IgD-negative memory B cell (primary cell): ENCODE measurements at regions not wholly inside any gene's neighbourhood (a gene's known extent, or its start where the extent isn't known, plus 50 kb on each side); places are given as distances from the start of the nearest gene placed in this dataset.
"Not testable (repeated sequence)": the region's sequence is repeated elsewhere in the genome, so short reads cannot be mapped to it uniquely, and the experiment has no call there.

Source experiments
- H3K27ac Mint-ChIP-seq, 3 donors: one replicate each; pipeline ENCODE4 v1.8.0; 2020 to 2022; ENCODE audit warnings: mild to moderate bottlenecking in 3 of 3, mixed read lengths in 3 of 3, moderate library complexity in 1 of 3
- H3K27me3 Mint-ChIP-seq: one replicate; pipeline ENCODE4 v1.8.0; 2021; ENCODE audit warnings: mixed read lengths
- H3K36me3 Mint-ChIP-seq: one replicate; pipeline ENCODE4 v1.8.0; 2020; ENCODE audit warnings: mild to moderate bottlenecking, mixed read lengths
- H3K4me1 Mint-ChIP-seq, 3 donors: one replicate each; pipeline ENCODE4 v1.8.0; 2020 to 2022; ENCODE audit warnings: mixed read lengths in 3 of 3, mild to moderate bottlenecking in 1 of 3
- H3K4me3 Mint-ChIP-seq, 4 donors: one replicate each; pipeline ENCODE4 v1.8.0; 2020 to 2022; ENCODE audit warnings: mild to moderate bottlenecking in 4 of 4, mixed read lengths in 4 of 4, moderate library complexity in 3 of 4
- H3K9me3 Mint-ChIP-seq, 3 donors: one replicate each; pipeline ENCODE4 v1.8.0; 2020 to 2021; ENCODE audit warnings: mixed read lengths in 3 of 3, mild to moderate bottlenecking in 1 of 3

DNA sequence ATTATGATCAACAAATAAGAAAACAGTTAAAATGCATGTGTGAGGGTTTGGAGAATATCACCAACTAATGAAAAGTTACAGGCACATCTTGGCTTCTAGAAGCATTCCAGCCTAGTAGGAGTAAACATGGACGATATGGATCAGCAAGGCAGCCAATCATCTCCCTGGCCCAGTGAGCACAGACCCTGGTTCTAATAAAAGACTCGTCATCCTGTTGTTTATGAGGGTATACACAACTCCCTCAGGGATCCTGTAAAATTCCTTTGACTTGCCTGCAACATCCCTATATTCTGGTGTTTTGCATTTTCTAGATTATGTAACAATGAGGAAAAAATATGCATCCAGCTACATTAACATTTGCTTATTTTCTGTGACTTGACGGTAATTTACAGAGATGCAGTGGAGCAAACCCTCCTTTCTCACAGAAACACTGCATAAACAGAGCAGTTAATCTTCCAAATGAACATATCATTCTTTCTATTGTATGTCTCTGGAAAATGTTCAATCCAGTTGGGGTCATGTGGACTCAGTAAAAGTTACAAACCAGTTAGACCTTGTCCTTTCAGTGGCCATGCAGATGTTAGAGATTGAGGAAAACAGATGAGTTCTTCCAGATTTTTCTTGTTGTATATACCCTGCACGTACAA is 88.9 kb upstream of the NDP start:
- Mint-ChIP-seq H3K4me3 (no peak overlapping the region), H3K27me3 (peaks cover 3% of the 10 kb centered on the region), H3K9me3 (peaks cover 3 to 5% (median 3%) of the 10 kb centered on the region in 3 donors), H3K36me3 (no peaks in the 10 kb centered on the region), H3K27ac (no peak overlapping the region), H3K4me1 (no peaks in the 10 kb centered on the region)

DNA sequence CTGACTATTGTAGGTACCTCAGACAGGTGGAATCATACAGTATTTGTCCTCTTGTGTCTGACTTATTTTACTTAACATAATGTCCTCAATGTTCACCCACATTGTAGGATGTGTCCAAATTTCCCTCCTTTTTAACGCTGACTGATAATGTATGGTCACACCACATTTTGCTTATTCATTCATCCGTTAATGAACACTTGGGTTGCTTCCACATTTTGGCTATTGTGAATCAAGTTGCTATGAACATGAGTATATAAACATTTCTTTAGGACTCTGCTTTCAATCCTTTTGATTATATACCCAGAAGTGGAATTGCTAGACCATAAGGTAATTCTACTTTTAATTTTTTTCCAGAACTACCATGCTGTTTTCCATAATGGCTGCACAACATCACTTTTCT is 87.0 kb upstream of the NDP start:
- Mint-ChIP-seq H3K4me1 (no peaks in the 10 kb centered on the region), H3K27me3 (peaks cover 6% of the 10 kb centered on the region), H3K4me3 (no peak overlapping the region), H3K36me3 (no peaks in the 10 kb centered on the region), H3K9me3 (peaks cover 0 to 5% (median 3%) of the 10 kb centered on the region in 3 donors), H3K27ac (no peak overlapping the region)

DNA sequence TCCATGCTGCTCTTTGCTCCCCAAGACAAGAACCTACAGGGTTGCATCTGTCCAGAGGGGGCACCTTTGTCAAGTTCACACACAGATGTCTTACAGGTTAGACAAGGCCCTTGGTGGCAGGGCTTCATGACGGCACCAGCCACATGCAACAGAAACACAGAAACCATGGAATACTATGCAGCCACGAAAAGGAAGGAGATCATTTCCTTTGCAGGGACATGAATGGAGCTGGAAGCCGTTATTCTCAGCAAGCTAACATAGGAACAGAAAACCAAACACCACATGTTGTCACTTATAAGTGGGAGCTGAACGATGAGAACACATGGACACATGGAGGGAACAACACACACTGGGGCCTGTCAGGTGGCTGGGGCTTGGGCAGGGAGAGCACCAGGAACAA is 85.1 kb upstream of the NDP start:
- H3K27ac Mint-ChIP-seq: no peak overlapping the region
- no peaks in the 10 kb centered on the region for H3K4me1 Mint-ChIP-seq
- no peak overlapping the region for H3K4me3 Mint-ChIP-seq
- H3K27me3 Mint-ChIP-seq: peaks cover 11% of the 10 kb centered on the region
- peaks cover 0 to 6% (median 3%) of the 10 kb centered on the region in 3 donors for H3K9me3 Mint-ChIP-seq
- H3K36me3 Mint-ChIP-seq: no peaks in the 10 kb centered on the region

DNA sequence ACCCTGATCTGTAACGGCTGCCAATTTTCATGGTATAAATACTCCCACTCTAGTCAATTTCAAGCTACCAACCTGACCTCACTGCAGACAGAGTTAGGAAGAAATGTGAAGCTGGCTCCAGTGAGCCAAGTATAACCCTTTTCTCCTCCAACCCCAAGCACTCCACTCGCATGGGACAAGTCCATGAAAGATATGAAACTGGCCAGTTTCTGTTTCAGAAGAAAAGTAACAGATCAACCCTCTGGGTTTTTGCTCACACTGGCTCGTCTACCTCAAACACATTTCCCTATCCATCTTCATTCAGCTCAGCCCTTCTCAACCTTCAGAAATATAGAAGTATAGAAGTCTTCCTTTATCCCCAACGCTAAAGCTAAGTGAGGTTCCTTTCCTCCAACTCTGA is 82.4 kb upstream of the NDP start:
- no peaks in the 10 kb centered on the region for H3K4me1 Mint-ChIP-seq
- H3K27ac Mint-ChIP-seq: no peak overlapping the region
- H3K9me3 Mint-ChIP-seq: peaks cover 0 to 7% (median 3%) of the 10 kb centered on the region in 3 donors
- H3K27me3 Mint-ChIP-seq: peaks cover 11% of the 10 kb centered on the region
- H3K36me3 Mint-ChIP-seq: no peaks in the 10 kb centered on the region
- no peak overlapping the region for H3K4me3 Mint-ChIP-seq

DNA sequence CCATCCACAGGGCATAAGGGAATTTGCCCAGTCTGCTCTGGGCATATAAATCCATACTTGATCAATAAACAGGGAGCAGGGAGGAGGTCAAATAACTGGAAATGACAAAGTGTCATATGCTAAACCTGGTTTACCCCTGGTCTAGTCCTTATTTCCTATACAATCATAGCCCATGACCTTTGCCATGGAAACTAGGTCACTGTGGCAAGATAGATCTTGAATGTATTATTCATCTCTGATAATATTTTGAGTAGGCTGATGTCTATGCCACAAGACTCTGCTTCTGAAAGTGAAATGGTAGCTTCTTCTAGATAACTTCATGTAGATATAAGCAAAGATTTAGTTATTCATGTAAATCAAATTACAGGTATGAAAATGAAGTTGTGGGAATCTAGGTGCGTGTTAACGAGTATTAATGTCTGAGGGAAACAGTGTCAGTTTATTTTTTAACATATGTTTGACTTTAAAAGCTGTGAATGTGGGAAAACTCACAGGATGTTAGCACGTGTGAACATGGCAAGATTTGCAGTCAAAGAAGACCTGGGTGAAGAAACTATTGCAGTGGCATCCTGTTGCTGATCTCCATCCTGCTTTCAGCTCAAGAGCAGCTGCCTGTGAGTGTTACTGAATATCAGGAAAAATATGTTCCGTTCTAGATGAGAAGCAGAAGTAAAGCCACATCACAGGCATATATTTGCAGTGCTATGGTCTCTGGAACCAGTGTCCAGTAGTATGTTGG is 81.8 kb upstream of the NDP start:
- peaks cover 11% of the 10 kb centered on the region for H3K27me3 Mint-ChIP-seq
- H3K36me3 Mint-ChIP-seq: no peaks in the 10 kb centered on the region
- H3K9me3 Mint-ChIP-seq: peaks cover 0 to 7% (median 3%) of the 10 kb centered on the region in 3 donors
- H3K27ac Mint-ChIP-seq: no peak overlapping the region
- H3K4me3 Mint-ChIP-seq: no peak overlapping the region
- no peaks in the 10 kb centered on the region for H3K4me1 Mint-ChIP-seq

DNA sequence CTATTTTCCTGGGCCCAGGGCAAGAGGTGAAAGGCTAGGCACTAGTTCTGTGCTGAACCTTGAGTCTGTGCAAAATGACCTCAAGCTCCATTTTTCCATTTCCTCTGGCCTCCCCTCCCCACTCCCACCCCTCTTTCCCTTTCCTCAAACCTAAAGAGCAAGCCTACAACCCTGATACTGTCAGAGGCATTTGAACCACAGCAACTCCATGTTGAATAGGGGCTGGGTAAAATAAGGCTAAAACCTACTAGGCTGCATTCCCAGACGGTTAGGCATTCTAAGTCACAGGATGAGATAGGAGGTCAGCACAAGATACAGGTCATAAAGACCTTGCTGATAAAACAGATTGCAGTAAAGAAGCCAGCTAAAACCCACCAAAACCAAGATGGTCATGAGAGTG is 71.9 kb upstream of the NDP start:
- not testable (repeated sequence) for H3K4me1 Mint-ChIP-seq, H3K9me3 Mint-ChIP-seq, H3K36me3 Mint-ChIP-seq, H3K27ac Mint-ChIP-seq, H3K4me3 Mint-ChIP-seq, H3K27me3 Mint-ChIP-seq

DNA sequence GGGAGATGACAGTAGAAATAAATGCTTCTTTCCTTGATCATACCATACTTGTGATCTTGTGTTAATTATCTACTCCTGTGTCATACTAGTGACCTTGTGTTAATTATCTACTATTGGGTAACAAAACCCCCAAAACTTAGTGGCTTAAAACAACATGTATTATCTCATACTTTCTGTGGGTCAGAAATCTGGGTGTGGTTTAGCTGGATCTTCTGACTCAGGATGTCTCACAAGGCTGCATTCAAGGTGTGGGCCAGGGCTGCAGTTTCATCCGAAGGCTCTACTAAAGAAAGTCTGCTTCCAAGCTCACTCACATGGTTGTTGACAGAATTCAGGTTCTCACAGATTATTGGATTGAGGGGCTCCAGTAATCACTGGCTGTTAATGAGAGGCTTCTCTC is 70.3 kb upstream of the NDP start:
- Mint-ChIP-seq H3K27ac (no peak overlapping the region), H3K9me3 (peaks cover 0 to 2% (median 0%) of the 10 kb centered on the region in 3 donors), H3K27me3 (peaks cover 4% of the 10 kb centered on the region), H3K4me1 (no peaks in the 10 kb centered on the region), H3K36me3 (no peaks in the 10 kb centered on the region), H3K4me3 (no peak overlapping the region)

DNA sequence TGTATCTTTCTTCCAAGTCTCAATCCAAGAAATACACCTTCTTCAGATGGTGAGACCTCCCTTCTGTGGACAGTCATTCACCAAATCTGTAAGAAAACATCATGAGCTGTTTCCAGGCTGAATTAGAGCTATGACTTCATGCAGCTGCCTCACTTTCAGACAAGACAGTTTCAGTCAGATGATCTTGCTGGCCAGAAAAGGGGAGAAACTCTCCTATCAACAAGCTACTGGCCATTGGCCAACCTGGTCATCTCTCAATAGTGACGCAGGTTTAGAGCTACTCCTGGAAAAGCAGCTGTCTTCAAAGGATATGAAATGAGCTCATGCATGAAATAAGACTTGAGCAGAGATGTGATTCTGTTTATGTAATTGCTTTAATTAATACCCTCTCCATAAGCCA is 69.6 kb upstream of the NDP start:
- H3K27ac Mint-ChIP-seq: no peak overlapping the region
- H3K4me1 Mint-ChIP-seq: no peaks in the 10 kb centered on the region
- H3K27me3 Mint-ChIP-seq: peaks cover 2% of the 10 kb centered on the region
- no peaks in the 10 kb centered on the region for H3K36me3 Mint-ChIP-seq
- H3K9me3 Mint-ChIP-seq: peaks cover 0 to 2% (median 0%) of the 10 kb centered on the region in 3 donors
- H3K4me3 Mint-ChIP-seq: no peak overlapping the region

DNA sequence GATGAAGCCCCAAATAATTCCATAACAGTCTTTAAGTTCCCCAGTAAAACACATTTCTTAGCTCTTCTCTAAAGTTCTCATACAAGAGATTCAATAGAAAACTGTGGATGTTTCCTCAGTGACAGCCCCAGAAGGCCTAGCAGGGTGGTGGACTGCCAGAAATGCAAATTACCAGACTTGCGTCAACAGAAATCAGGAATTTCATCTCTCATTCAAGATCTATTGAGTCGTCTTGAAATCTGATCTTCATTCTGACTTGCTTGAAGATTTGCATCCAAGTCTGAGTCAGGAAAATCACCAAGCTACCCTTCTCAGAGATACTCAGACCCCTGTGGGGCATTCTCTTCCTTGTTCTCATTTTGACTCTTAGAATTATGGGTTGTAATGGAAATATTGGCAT is 68.9 kb upstream of the NDP start:
- H3K4me3 Mint-ChIP-seq: no peak overlapping the region
- H3K4me1 Mint-ChIP-seq: no peaks in the 10 kb centered on the region
- peaks cover 2% of the 10 kb centered on the region for H3K27me3 Mint-ChIP-seq
- H3K9me3 Mint-ChIP-seq: peaks cover 0 to 2% (median 0%) of the 10 kb centered on the region in 3 donors
- peak overlapping the region in 1 of 3 donors; percentile 21 for H3K27ac Mint-ChIP-seq
- no peaks in the 10 kb centered on the region for H3K36me3 Mint-ChIP-seq

DNA sequence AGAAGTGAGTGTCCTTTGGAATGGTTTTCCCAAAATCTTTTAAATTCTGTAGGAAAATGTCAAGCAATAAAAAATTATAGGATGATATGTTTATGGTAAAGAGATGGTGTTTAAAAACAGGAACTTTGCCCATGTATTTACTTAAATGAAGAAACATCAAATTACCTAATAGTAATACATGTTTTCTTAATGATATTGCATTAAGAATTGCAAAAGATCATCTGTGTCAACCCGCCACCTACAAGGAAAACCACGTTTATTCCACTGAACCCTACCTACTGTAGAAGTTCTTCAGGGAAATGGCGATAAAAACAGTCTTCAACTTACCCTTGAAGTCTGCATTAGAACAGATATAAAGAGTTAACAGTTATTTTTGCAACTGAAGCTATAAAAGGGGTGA is 67.2 kb upstream of the NDP start:
- Mint-ChIP-seq H3K4me3 (no peak overlapping the region), H3K27me3 (peaks cover 2% of the 10 kb centered on the region), H3K27ac (no peak overlapping the region), H3K9me3 (no peaks in the 10 kb centered on the region), H3K4me1 (no peaks in the 10 kb centered on the region), H3K36me3 (no peaks in the 10 kb centered on the region)

DNA sequence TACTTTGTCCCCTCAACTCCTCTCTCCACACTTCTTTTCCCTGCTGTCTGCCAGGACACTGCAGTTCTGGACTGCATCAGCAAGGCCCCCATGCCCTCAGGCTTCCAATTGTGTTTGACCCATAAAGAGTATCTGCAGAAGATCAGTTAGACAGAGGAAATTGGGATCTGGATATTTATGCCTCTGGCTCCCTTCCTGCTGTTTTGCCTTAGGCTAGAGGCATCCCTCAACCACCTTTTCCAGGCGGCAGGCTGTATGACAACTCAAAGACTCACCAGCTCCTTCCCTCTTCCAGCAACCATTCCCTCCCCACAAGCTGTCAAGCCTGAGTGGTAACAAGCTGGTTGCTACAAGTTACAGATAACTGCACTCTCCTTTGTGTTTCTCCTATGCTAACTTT is 66.4 kb upstream of the NDP start:
- H3K9me3 Mint-ChIP-seq: no peaks in the 10 kb centered on the region
- peaks cover 2% of the 10 kb centered on the region for H3K27me3 Mint-ChIP-seq
- H3K4me1 Mint-ChIP-seq: no peaks in the 10 kb centered on the region
- H3K4me3 Mint-ChIP-seq: no peak overlapping the region
- no peak overlapping the region for H3K27ac Mint-ChIP-seq
- H3K36me3 Mint-ChIP-seq: no peaks in the 10 kb centered on the region

DNA sequence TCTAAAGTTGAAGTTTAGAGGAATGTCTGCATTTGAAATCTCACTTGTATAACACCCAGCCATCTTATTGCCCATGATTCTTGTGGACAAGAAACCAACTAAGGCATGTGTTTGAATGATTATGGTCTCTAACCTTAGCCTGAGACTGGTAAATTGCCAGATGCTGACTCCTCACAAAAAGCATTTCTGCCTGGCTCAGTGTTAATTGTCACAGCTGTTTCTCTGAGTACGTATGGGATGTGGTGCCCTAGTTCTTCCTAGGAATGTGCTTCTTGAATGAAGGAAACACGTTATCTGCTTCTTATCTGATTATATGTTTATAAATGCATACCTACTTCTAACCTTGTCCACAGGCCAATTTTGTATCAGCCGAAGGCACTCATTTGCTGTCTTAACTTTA is 63.1 kb upstream of the NDP start:
- no peaks in the 10 kb centered on the region for H3K9me3 Mint-ChIP-seq
- H3K27ac Mint-ChIP-seq: no peak overlapping the region
- H3K4me3 Mint-ChIP-seq: no peak overlapping the region
- peaks cover 2% of the 10 kb centered on the region for H3K27me3 Mint-ChIP-seq
- peaks cover 0 to 4% (median 0%) of the 10 kb centered on the region in 3 donors for H3K4me1 Mint-ChIP-seq
- H3K36me3 Mint-ChIP-seq: peaks cover 1% of the 10 kb centered on the region

DNA sequence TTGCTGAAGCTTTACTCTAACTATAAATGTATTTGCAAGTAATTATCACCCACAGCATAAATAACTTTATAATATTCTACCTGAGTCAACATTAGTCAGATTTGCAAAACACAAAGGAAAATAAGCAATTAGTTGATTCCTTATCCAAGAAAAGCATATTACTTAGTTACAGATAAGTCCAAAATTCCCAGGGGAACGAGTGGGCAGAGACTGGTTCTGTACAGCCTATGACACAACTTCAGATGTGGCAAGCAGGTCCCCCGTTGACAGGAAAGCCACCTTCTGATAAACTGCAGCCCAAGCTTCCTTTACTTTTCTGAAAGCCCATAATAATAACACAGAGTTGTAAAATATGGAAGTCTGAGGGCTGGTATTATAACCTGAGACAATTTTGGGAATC is 62.4 kb upstream of the NDP start:
- Mint-ChIP-seq H3K27ac (no peak overlapping the region), H3K4me1 (peaks cover 0 to 4% (median 0%) of the 10 kb centered on the region in 3 donors)

DNA sequence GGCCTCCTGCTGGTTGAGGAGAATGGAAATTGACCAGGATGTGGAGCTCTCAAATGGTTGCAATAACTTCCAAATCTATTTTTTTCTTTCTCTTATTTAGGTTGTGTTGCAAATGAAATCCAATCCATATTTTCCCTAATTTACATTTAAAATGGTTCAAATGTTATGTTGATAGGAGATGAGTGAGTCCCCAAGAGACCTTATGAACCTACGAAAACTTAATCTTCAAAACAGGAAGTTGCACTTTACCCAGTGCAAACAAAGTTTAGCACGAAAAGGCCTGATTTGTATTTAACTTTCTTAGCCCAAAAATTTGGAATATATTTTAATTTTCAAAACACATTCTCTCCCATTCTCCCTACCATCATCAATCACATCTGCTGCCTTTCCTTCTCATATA is 59.3 kb upstream of the NDP start:
- Mint-ChIP-seq H3K9me3 (peaks cover 0 to 4% (median 2%) of the 10 kb centered on the region in 3 donors), H3K27me3 (peaks cover 4% of the 10 kb centered on the region), H3K27ac (no peak overlapping the region), H3K4me3 (no peak overlapping the region), H3K36me3 (peaks cover 1% of the 10 kb centered on the region), H3K4me1 (peaks cover 0 to 4% (median 0%) of the 10 kb centered on the region in 3 donors)

More for the DNA sequence above, 62.4 kb upstream of the NDP start:
- H3K9me3 Mint-ChIP-seq: no peaks in the 10 kb centered on the region
- peaks cover 1% of the 10 kb centered on the region for H3K36me3 Mint-ChIP-seq
- H3K4me3 Mint-ChIP-seq: no peak overlapping the region
- H3K27me3 Mint-ChIP-seq: peaks cover 2% of the 10 kb centered on the region

DNA sequence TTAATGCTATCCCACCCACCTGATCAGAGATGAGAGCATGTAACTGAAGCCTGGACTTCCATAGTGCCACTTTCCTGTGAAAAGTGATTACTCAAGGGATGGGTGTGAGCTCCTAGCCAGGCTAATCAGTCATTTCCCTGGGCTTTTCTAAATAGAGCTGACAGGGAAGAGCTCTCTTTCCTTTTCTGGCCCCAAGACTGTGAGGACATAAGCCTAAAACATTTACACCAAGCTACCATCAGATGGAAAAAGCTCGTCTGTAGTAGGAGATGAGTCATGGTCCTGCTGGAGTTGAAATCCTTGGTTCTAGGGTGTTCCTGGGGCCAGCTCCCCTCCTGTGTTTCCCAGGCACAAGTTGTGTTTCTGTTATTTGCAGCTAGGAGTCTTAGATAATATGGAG is 52.4 kb upstream of the NDP start:
- peaks cover 0 to 4% (median 2%) of the 10 kb centered on the region in 3 donors for H3K9me3 Mint-ChIP-seq
- no peaks in the 10 kb centered on the region for H3K4me1 Mint-ChIP-seq
- peaks cover 2% of the 10 kb centered on the region for H3K36me3 Mint-ChIP-seq
- no peak overlapping the region for H3K4me3 Mint-ChIP-seq
- H3K27me3 Mint-ChIP-seq: peaks cover 6% of the 10 kb centered on the region
- H3K27ac Mint-ChIP-seq: no peak overlapping the region
